Glomerular visceral epithelial cell (primary cell): ENCODE measurements at regions not wholly inside any gene's neighbourhood (a gene's known extent, or its start where the extent isn't known, plus 50 kb on each side); places are given as distances from the start of the nearest gene placed in this dataset.
"Not testable (repeated sequence)": the region's sequence is repeated elsewhere in the genome, so short reads cannot be mapped to it uniquely, and the experiment has no call there.

Source experiments
- DNase-seq: peaks from one replicate; pipeline ENCODE4 v3.0.0-alpha.2; 2016; ENCODE audit errors: extremely low spot score

DNA sequence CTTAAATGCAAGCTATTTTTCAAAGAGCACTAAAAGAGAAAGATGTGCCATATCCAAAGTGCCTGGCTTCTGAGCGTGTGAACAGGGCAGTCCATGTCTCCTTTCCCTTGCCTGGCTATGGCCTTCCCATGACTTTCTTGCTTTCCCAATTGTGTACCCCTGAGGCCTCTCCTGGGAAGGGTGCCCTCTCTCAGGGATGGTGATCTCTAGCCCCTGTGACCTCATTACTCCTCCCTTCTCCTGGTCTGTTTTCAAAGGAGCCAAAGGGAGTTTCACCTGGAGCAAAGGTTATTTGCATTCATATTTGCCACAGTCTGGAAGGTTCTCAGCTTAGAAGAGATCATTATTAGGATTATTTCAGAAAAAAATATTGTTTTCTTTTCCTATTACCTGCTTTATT, 429.4 kb upstream of the TMTC1 start:
- no peak for DNase-seq

DNA sequence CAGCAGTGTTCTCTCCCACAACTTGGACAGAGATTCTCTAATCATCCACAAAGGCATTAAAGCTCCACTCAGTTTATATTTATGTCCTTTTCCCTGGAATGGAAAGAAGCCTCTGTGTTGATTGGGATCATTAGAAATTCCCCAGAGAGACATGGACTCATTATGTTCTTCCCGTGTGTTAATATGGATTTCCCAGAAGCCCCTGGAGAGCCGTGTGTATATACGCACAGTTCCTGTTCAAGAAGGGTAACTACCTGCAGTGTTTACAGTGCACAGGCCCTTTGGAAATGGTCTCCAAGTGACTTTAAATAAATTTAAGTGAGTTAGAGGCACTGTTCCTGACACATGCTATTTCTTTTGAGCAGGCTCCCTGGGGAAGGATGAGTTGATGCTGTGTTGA, 428.0 kb upstream of the TMTC1 start:
- DNase-seq = no peak

DNA sequence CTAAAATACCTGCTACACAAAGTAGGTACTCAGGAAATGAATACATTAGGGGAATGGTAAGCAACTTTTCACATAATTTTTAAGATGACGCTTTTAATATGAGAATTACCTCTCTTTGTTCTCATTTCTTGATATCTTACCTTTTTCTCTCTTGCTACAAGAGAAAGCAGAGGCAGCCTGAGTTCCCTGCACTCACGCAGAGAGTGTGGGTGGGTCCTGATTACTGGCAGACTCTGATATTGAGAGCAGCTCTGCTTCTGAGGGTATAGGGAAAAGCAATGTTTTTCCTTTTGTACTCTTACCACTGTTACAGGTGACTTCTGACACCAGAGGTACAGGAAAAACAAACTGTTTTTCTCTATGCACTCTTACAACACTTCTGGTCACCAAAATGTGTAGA, 420.2 kb upstream of the TMTC1 start:
- DNase-seq = no peak

DNA sequence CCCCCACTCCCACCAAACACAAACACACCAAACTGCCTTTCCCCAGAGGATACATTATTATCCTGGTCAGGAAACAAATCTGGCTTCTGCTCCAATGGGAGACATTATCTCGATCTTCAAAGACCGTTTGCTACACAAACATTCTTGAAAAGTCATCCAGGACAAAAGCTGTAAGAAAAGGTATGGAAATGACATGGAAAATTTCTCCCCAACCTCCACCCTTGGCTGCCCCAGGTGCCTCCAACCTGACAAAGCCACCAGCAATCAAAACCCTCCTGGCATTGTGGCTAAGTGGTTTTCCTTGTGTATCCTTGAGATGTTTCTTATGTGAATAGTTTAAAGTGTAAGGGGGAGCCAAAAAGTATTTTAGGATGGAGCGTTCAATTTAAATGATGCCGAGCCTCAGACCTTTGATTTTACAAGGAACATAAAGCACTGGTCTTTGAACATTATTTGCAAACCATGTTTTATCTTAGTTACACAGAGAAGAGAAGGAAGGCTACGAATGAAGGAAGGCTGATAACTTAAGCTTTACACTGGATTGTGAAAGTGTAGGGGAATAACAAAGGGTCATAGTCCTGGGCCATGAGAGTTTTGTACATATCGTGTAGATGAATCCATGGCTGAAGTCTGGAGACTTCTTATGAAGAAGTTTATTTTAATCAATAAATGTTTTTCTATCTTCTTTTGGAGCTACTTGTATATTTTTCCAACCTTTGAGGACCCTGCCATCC, 418.9 kb upstream of the TMTC1 start:
- no peak for DNase-seq

DNA sequence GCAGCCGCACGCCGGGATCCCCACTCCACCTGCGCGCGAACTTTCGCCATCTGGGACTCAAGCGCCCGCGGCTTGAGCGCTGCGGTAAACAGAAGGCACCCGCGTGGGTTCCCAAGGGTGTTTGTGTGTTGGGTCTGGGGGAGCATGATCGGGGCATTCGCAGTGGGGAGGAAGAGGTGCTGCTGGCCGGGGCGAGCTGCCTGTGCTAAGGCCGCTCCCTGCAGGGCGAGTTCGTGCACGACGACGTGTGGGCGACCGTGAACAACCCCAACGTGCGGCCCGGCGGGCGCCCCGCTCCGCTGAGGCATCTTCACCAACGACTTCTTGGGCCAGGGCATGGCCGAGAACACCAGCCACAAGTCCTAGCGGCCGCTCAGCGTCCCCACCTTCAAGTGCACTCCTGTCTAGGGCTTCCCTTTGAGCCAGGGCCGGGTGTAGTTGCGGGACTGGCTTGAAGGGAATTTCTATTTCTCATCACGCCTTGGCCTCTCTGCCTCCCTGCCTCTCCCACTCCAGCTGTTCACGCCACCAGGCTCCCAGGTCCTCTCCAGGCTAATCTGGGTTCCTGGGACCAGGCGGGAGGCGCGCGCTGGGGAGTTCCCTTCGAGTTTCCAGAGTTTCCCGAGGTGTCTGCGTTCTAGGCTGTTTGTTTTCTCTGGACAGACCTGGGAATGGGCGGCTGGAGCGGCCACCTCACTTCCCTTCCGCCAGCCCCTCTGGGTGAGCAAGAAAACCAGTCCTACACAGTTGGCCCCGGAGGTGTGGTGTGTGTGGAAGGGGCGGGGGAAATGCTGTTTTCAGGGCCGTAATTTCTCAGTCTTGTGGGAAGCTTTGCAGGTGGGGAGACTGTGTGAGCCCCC, 417.8 kb upstream of the TMTC1 start:
- no peak for DNase-seq

DNA sequence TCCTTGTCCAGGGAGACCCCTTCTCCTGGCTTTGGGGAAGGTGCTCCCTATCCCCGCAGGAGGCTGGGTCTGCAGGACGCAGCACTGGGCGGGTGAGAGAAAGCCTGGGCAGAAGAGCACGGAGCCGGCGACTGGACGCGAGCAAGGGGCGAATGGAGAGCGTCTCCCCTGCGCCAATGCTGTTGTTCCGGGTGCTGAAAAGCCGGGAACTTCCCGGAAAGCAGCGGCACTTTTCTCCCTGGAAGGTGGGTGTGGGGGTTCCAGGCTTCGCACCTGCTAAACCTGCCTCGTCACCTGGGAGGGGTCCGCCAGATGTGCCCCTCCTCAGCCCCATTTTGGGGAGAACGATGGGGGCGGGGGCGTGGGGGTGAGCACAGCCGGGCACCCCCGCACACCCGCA, 417.1 kb upstream of the TMTC1 start:
- no peak for DNase-seq

DNA sequence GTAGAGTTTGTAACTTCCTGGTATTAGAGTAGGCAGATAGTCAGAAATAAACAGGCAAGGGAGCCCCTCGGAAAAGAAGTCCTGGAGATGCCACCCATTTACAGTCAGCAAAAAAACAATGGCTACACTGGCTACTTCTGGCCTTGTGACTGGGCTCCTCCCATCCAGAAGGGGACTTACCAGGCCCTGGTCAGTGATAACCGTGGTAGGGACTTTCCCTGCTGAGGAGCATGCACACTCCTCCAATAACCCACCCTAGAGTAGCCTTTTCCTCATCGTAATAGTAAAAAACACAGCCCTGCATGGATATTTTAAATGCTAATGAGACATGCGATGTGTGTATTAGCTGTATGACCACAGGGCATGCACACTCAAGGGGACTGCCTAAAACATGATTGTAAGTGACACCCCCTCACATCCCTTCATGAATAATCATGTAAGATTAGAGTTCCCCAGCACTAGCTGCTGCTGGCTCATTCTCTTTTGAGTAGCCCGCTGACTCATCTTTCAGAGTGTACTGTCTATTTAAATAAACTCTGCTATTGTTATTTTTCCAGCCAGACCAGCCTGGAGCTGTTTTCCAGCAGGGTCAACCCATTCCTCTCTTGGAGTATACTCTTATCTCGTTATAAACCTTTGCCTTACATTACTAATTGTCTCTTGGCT, 413.8 kb upstream of the TMTC1 start:
- no peak for DNase-seq

DNA sequence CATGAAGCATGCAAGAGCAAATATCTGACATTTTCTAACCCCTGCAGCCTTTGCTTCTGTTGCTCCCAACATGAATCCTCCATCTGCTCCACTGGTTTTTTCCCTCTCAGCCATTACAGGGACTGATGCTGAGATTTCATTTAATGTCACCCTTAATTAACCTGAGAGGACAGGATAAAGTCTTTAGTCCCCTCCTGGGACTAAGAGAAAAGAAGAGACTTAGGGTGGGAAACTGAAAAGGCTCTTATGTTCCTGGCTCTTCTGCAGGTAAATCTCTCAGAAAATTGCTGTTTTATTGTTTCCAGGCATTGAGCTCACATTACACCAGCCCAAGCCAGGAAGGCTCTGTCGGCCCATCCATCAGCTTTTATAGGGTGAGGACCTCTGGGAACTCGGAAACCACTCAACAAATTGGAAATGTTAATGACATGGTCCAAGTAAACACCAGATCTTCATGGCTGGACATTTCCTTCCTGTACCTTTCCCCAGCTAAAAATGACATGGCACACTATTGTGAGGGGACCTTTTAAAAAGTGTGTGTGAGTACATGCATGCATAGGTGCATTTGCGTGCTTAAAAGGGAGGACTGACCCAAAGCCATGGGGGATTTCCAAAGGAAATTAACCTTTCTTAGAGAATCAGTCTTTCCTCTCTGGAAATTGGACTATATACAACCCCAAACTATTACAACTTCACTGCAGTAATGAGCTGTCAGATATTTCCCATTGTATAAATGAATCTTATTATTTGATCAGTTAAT, 408.1 kb upstream of the TMTC1 start:
- no peak for DNase-seq

DNA sequence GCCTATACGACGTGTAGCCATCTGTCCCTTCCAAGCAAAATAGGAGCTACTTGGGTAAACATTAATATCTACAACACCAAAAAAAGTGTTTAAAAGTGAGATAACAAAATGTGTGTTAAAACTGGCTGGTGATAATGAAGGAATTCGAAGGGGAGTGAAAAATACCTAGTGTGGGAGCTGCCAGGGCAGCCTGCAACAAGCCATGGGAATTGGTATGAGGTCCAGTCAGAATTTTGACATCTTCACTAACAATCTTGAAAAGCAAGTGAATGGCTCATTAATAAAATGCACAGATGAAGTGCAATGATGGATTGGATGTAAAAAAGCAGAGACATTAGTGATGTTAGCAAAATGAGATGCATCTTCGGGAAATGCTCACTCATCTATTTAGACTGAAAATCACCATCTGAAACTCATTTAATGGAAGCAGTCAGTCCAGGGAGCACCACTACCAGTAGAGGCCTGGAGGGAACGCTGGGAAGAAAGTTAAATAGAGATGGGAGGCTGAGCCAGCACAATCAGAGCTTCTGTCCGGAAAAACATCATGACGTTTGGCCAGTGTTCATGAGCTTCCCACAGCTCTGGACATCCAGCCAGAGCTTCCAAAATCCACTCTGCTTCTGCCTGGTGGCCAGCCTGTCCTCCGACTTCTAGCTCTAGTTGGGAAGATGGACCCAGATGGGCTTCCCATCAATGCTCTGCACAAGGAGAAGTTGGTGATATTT, 405.0 kb upstream of the TMTC1 start:
- DNase-seq = no peak

DNA sequence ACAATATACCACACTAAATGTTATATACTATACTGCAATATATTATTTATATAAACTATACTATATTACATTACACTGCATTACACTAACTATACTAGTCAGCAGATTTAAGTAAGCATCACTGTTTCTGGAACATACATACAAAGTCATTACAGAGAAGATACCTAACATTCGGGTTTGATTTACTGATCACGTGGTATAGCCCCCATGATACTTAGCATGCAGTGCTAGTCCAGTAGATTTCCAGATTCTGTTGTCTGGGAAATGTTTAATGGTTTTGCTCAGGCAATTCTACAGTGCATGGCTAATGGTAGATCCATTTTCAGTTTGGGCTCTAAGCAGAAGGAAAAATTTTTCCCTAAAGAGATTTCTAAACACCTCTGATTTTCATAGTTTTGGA, 403.7 kb upstream of the TMTC1 start:
- DNase-seq = no peak

DNA sequence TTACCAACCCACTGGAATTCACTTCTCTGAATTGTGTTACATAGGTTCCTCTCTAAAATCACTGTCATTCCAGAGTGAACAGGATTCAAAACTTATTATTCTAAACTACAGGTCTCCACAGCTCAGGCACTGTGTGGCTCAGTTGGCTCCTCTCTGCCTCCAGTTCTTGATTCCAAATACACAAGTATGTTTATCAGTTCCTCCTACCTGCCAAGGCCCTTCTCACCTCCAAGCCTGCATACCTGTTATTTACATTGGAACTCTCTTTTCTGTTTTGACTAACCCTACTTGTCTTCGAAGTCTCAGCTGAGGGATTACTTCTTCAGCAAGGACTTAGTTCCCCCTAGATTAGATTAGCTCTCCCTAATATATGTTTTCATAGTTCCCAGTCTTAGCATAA, 397.6 kb upstream of the TMTC1 start:
- DNase-seq = no peak

DNA sequence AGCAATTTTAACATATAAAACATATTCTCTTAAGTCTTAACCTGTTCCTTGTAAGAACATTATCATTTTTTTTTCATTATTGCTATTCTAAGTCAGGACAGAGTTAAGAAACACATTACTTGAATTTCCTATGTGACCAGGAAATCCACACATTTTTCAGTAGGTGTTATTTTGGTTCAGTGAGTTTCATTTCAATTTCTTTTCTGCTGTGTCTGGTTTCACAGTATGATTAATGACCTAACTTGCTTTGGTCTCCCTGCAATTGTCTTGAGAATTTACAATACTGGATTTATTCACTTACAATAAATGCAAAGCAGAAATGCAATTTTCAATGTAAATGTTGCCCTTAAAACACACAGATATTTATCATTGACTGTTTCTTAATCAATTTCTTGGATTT, 396.9 kb upstream of the TMTC1 start:
- DNase-seq = no peak

DNA sequence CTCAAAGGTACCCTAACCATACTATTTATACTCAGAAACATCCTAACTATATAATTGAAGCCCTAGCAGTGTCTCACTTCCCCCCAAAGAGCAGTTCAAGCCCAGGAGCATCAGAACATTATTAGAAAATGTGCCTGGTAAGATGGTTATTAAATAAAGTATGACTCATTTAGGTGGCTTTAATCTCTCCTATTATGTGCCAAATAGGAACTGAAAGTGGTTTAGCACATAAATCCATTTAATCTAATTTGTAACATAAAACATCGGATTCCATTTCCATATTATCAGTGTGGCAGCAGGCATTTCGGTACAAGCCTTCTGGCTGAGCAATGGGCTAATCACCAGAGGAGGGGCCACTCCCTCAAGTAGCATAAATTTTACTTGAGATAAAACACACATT, 395.2 kb upstream of the TMTC1 start:
- DNase-seq = no peak

DNA sequence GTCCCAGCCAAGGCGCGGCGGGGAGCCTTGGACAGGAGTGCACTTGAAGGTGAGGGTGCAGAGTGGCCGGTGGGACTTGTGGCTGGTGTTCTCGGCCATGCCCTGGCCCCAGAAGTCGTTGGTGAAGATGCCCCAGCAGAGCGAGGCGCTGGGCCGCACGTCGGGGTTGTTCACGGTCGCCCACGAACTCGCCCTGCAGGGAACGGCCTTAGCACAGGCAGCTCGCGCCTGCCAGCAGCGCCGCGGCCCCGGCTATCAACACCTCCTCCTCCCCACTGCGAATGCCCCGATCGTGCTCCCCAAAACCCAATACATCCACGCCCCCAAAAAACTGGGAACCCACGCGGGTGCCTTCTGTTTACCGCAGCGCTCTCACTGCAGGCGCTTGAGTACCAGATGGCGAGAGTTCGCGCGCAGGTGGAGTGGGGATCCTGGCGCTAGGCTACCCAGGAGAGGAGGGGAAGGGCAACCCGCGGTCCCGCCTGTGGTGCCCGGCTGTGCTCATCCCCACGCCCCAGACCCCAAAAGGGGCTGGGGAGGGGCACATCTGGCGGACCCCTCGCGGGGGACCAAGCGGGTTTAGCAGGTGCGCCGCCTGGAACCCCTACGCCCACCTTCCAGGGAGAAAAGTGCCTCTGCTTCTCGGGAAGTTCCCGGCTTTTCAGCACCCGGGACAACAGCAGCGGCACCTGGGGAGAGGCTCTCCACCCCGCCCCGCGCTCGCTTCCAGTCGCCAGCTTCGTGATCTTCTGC, 386.3 kb upstream of the TMTC1 start:
- DNase-seq = no peak

DNA sequence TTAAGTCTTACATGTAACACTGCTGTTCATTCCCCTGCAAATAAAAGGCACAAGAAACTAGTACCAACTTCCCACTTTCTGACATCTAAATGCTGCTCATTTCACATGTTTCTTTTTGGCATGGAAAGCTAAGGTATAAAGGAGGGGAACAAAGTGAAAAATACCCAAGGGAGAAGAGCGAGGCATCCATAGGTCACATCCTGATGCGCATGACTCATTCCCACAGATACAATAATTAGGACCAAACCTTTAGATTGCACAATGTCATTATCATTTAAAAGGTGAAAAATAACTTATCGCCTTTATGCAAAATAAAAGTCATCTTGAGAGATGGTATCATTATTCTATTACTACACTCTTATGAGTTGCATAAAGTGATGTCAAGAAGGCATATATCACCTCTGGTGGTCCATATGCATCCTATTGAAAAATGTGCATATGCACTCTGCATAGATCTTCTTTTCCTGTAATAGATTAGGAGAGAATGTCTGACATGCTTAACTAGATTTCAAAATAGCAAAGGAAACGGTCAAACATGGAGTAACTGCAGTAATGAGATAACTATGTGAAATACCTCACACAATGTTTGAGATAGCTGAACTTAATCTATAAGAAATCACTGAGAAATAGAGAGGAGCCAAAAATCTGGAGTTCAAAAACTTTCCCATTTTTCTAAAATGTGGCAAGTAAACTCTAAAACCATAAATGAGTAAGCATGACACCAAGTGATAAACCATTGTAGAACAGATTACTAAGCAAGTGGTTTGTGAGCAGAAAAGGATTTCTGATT, 382.5 kb upstream of the TMTC1 start:
- DNase-seq = no peak

DNA sequence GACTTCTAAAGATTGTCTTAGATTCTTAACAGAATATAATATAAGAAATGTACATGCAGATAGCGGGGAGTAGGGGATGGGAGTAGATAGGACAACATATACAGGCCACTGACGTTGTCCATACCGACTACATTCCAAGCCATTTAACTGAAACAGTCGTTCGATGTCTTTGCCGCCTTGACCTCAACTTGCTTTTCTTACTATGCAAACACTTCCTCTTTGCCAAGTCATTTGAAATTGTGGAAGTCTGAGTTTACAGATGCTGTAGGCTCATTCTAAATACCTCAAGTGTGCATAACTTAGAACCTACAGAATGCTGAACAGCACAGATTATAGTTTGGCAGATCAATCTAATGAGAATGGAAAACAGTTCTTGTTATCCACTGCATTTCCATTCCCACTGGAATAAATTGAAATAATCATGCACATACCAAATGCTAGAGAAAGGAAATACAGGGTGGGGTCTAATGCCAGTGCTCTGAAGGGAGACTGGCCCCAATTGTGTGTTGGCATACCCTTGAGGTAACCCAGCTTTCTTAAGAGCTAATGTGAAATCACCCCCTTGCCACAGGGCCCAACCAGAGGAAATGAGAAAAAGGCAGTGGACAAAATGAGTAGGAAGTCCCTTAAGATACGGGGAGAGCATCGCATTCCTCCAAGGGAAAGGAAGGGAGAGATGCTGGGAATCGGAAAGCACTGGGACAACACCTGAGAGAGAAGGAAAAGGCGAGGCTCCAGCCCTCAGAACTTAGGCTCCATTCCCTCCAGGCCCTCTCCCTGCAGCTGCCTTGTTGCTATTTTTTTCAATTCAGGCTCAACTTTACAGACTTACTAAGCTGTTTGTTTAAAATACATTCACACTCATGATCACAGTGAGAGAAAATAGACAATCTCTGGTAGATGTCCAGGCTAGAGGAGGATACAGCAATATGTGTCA, 380.9 kb upstream of the TMTC1 start:
- DNase-seq = no peak

DNA sequence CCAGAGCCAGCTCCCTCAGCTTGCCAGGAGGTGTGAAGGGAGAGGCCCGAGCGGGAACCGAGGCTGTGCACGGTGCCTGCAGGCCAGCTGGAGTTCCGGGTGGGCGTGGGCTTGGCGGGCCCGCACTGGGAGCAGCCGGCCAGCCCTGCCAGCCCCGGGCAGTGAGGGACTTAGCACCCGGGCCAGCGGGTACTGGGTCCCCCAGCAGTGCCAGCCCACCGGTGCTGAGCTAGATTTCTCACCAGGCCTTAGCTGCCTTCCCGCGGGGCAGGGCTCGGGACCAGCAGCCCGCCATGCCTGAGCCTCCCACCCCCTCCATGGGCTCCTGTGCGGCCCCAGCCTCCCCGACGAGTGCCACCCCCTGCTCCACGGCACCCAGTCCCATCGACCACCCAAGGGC, 373.1 kb upstream of the TMTC1 start:
- DNase-seq = not testable (repeated sequence)

DNA sequence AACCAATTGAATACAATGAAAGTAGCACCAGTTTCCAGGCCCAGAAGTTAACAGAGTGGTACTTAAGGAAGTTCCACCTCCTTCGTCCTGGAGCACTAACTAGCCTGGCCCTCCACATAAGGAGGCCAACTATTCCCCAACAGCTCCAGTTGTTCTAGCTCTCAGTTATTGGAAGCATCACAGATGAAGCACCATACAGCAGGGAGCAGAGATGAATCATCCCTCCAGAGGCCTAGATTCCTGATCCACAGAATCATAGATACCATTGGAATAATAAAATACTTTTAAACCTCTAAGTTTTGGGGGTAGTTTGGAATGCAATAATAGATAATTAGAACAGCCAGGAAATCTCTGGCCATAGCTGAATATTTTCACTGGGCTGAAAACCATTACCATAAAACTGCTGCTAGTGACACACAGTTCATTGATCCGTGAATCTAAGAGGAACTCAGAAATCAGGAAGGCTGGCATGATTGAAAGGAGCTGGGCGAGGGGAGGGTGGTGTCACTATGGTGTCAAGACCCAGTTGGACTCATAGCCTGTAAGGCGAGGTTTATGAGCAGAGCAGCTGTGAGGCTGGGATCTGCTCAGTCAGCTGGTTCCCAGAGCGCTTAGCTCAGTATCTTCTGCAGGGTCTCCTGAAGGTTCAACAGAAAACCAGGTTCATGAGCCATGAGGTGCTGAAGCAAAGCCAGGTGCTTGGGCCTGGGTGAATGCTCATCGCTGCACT, 371.4 kb upstream of the TMTC1 start:
- DNase-seq = no peak
